Endothelial cell of umbilical vein (primary cell): ENCODE measurements at regions not wholly inside any gene's neighbourhood (a gene's known extent, or its start where the extent isn't known, plus 50 kb on each side); places are given as distances from the start of the nearest gene placed in this dataset.

ENCODE experiments used
- BruUV-seq: library from RNA; stranded (reverse); fragments of 400-500 nt; replicated peaks from 2 replicates; lab custom pipeline; 2021; lab: Mats Ljungman, UMichigan
- CTCF ChIA-PET: fragments of 300-600, 350-600 bp; sonication (Branson Sonifier 250); formaldehyde crosslinking; loops from one replicate; lab custom pipeline; 2021; ENCODE audit warnings: antibody characterized with exemption, inconsistent platforms; lab: Charles Lee
- POLR2A ChIA-PET: fragments of 300-600, 350-600 bp; sonication (Branson Sonifier 250); formaldehyde crosslinking; loops from one replicate; lab custom pipeline; 2021; ENCODE audit warnings: antibody characterized with exemption, inconsistent platforms; lab: Charles Lee
- DNase-seq: peaks from one replicate; pipeline ENCODE4 v3.0.0-alpha.2; 2011; ENCODE audit warnings: low read depth, low spot score
- FAIRE-seq: peaks from 2 replicates; lab custom pipeline; 2011; peaks lifted over from hg19 to GRCh38; lab: Jason Lieb, UNC
- H2AFZ ChIP-seq: 2 replicates; pipeline ENCODE4 v1.6.0; 2012; ENCODE audit warnings: low read depth, low read length, control low read depth, inconsistent platforms
- H3K27ac ChIP-seq: 2 replicates; pipeline ENCODE4 v1.5.1; 2011; ENCODE audit warnings: low read depth, mild to moderate bottlenecking, control low read depth, low read length, moderate library complexity; ENCODE audit not compliant: insufficient read depth
- H3K27me3 ChIP-seq, 2 experiments: 2 replicates each; pipeline versions ENCODE4 v1.6.0 to v1.6.1; 2011; ENCODE audit warnings: low read length in 2 of 2, mixed read lengths in 1 of 2; ENCODE audit not compliant: control insufficient read depth in 2 of 2, insufficient read depth in 2 of 2
- H3K36me3 ChIP-seq, 2 experiments: 2 replicates in 1 of 2; 3 replicates in 1 of 2; pipeline ENCODE4 v1.5.1; 2011; ENCODE audit warnings: low read length in 2 of 2, mild to moderate bottlenecking in 1 of 2, moderate library complexity in 1 of 2; ENCODE audit not compliant: control insufficient read depth in 2 of 2, insufficient read depth in 2 of 2; ENCODE audit errors: extremely low read depth in 1 of 2
- H3K4me1 ChIP-seq: 3 replicates; pipeline ENCODE4 v1.5.1; 2011; ENCODE audit warnings: mild to moderate bottlenecking, low read length; ENCODE audit not compliant: control insufficient read depth, insufficient read depth; ENCODE audit errors: extremely low read depth
- H3K4me2 ChIP-seq: 2 replicates; pipeline ENCODE4 v1.6.1; 2011; ENCODE audit warnings: low read length, control low read depth, mixed read lengths; ENCODE audit not compliant: insufficient read depth
- H3K4me3 ChIP-seq, 3 experiments: fragments of 200-600 bp in 1 of 3; sonication (generic), shearing (Covaris generic) in 1 of 3; replicated peaks in 1 of 3; 2 replicates each; pipeline ENCODE4 v1.5.1; 2011 to 2016; ENCODE audit warnings: control low read depth in 3 of 3, low read length in 3 of 3, mild to moderate bottlenecking in 2 of 3, inconsistent platforms in 1 of 3, low read depth in 1 of 3, moderate library complexity in 1 of 3; ENCODE audit not compliant: insufficient read depth in 1 of 3
- H3K79me2 ChIP-seq: 2 replicates; pipeline ENCODE4 v1.6.0; 2012; ENCODE audit warnings: low read length, inconsistent platforms; ENCODE audit not compliant: control insufficient read depth, insufficient read depth
- H3K9ac ChIP-seq: replicated peaks from 2 replicates; pipeline ENCODE3; 2011; ENCODE audit warnings: low read length, control low read depth; ENCODE audit not compliant: insufficient read depth; ENCODE audit errors: extremely low read depth
- H3K9me1 ChIP-seq: replicated peaks from 3 replicates; pipeline ENCODE4 v1.6.0; 2011; ENCODE audit warnings: mild to moderate bottlenecking, low read length; ENCODE audit not compliant: control insufficient read depth, insufficient read depth; ENCODE audit errors: extremely low read depth
- H3K9me3 ChIP-seq: replicated peaks from 2 replicates; pipeline ENCODE4 v1.5.1; 2012; ENCODE audit warnings: low read length, inconsistent platforms; ENCODE audit not compliant: control insufficient read depth, insufficient read depth
- H4K20me1 ChIP-seq: replicated peaks from 2 replicates; pipeline ENCODE3; 2011; ENCODE audit warnings: mild to moderate bottlenecking, low read length; ENCODE audit not compliant: control insufficient read depth, insufficient read depth; ENCODE audit errors: extremely low read depth
- EZH2 ChIP-seq: IDR thresholded peaks from 2 replicates; pipeline ENCODE4 v1.6.1; 2012; ENCODE audit warnings: borderline replicate concordance, low read depth, mild to moderate bottlenecking, moderate library complexity, low read length, inconsistent platforms; ENCODE audit not compliant: severe bottlenecking
- FOS ChIP-seq: IDR thresholded peaks from 2 replicates; pipeline ENCODE4 v1.6.1; 2011; ENCODE audit warnings: mild to moderate bottlenecking, low read length, moderate library complexity, borderline replicate concordance; ENCODE audit not compliant: insufficient read depth
- GATA2 ChIP-seq: IDR thresholded peaks from 2 replicates; pipeline ENCODE4 v1.7.0; 2011; ENCODE audit warnings: low read depth, mild to moderate bottlenecking, moderate library complexity, mixed read lengths, low read length; ENCODE audit not compliant: insufficient read length, insufficient read depth
- JUN ChIP-seq: IDR thresholded peaks from 2 replicates; pipeline ENCODE4 v1.6.1; 2011; ENCODE audit warnings: borderline replicate concordance, low read depth; ENCODE audit not compliant: insufficient read length, insufficient read depth
- MYC ChIP-seq: IDR thresholded peaks from one replicate; pipeline ENCODE4 v1.6.1; 2011; ENCODE audit warnings: mild to moderate bottlenecking, low read depth, low read length
- POLR2A ChIP-seq: IDR thresholded peaks from 2 replicates; pipeline ENCODE4 v1.6.1; 2012; ENCODE audit warnings: low read depth, mild to moderate bottlenecking, control low read depth, low read length
- POLR2AphosphoS5 ChIP-seq: IDR thresholded peaks from 2 replicates; pipeline ENCODE4 v1.6.1; 2012; ENCODE audit warnings: low read depth, mild to moderate bottlenecking, control low read depth, low read length, moderate library complexity; ENCODE audit not compliant: insufficient read depth
- dilution Hi-C: fragments of 300-500 bp; cut with MboI; formaldehyde crosslinking; loops from one replicate; pipeline ENCODE4 v1.15.0; 2019; ENCODE audit warnings: low sequenced_read_pairs; ENCODE audit not compliant: extremely low pct_ligation_motif_present
- intact Hi-C: fragments of 100-400 bp; cut with micrococcal nuclease; formaldehyde crosslinking; loops from one replicate; pipeline ENCODE4 v1.10.0; 2022
- TF ChIP-seq, protein P1 (sequence below): IDR thresholded peaks from 2 replicates; pipeline ENCODE4 v1.6.1; 2011; ENCODE audit not compliant: insufficient read depth, insufficient read length
- TF ChIP-seq, protein P2 (sequence below), 2 donors: IDR thresholded peaks; 1 replicate in 1 of 2; 2 replicates in 1 of 2; pipeline ENCODE4 v1.5.1; 2011; ENCODE audit warnings: low read length in 2 of 2, mild to moderate bottlenecking in 2 of 2, moderate library complexity in 2 of 2, control low read depth in 1 of 2, inconsistent platforms in 1 of 2, low read depth in 1 of 2; ENCODE audit not compliant: insufficient read depth in 1 of 2; ENCODE audit errors: extremely low read depth in 1 of 2

DNA sequence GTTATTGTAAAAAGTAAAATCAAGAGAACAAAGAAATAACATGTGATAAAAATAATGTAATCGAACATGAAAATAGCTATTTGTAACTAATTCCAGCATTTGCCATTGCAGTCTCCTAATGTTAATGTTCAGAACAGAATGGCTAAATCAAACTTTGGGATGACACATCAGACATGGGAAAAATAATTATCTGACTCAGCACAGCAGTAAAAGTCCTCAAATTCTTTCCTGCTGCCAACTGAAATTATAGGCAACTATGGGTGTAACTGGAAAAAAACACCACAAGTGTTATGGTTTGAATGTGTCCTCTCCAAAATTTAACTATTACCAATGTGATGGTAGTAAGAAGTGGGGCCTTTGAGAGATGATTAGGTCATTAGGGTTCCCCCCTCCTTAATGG is 446.7 kb downstream of the C3orf38 start:
- BruUV-seq: no TSS peak

DNA sequence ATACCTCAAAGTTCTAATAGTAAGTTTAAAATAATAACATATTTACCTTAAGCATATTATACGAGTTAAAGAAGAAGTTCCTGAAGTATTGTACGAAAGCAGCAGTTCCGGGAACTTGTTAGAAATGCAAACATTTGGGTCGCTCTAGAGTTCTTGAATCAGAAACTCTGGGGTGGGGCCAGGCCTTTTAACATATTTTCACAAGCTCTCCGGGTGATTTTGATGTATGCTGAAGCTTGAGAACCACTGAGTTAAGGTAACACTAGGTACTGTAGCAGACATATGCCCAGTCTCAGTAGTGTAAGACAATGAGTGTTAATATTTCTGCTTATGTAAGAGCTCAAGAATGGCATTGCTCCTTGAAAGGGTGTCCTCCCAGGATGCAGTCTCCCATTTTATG is 461.1 kb downstream of the C3orf38 start:
- Histone ChIP-seq H2AFZ (no peak overlapping the region), H3K36me3 (no peaks in the 10 kb centered on the region), H3K9ac (no peak overlapping the region), H4K20me1 (no peaks in the 10 kb centered on the region), H3K79me2 (no peaks in the 10 kb centered on the region), H3K4me1 (no peaks in the 10 kb centered on the region), H3K27me3 (no peaks in the 10 kb centered on the region), H3K27ac (no peak overlapping the region), H3K4me2 (no peak overlapping the region), H3K9me1 (no peaks in the 10 kb centered on the region), H3K4me3 (no peak overlapping the region), H3K9me3 (peaks cover 4% of the 10 kb centered on the region)
- dilution Hi-C loops: no loop called here
- BruUV-seq: no TSS peak
- ChIA-PET POLR2A (no interaction called here), CTCF (no interaction called here)
- DNase-seq (no peak), FAIRE-seq (no peak)
- TF ChIP-seq POLR2A (no peak), POLR2AphosphoS5 (no peak), GATA2 (no peak), FOS (no peak), MYC (no peak), JUN (no peak), EZH2 (no peak)
- TF ChIP-seq, protein P1, sequence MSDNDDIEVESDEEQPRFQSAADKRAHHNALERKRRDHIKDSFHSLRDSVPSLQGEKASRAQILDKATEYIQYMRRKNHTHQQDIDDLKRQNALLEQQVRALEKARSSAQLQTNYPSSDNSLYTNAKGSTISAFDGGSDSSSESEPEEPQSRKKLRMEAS: no peak
- TF ChIP-seq, protein P2, sequence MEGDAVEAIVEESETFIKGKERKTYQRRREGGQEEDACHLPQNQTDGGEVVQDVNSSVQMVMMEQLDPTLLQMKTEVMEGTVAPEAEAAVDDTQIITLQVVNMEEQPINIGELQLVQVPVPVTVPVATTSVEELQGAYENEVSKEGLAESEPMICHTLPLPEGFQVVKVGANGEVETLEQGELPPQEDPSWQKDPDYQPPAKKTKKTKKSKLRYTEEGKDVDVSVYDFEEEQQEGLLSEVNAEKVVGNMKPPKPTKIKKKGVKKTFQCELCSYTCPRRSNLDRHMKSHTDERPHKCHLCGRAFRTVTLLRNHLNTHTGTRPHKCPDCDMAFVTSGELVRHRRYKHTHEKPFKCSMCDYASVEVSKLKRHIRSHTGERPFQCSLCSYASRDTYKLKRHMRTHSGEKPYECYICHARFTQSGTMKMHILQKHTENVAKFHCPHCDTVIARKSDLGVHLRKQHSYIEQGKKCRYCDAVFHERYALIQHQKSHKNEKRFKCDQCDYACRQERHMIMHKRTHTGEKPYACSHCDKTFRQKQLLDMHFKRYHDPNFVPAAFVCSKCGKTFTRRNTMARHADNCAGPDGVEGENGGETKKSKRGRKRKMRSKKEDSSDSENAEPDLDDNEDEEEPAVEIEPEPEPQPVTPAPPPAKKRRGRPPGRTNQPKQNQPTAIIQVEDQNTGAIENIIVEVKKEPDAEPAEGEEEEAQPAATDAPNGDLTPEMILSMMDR (IDR thresholded peaks at IDR 0.05; ENCODE audit: extremely low read depth in 1 of 2, insufficient read depth in 1 of 2, low read depth in 1 of 2, low read length in 2 of 2): no peak
- intact Hi-C loops: no loop called here

More for the DNA sequence above, 446.7 kb downstream of the C3orf38 start:
- no peaks in the 10 kb centered on the region for H3K4me1 ChIP-seq
- no peaks in the 10 kb centered on the region for H3K27me3 ChIP-seq
- H3K36me3 ChIP-seq: no peaks in the 10 kb centered on the region
- H3K9me1 ChIP-seq: no peaks in the 10 kb centered on the region
- intact Hi-C loops (no loop called here), dilution Hi-C loops (no loop called here)
- H3K27ac ChIP-seq: no peak overlapping the region
- H3K9ac ChIP-seq: no peak overlapping the region
- no peaks in the 10 kb centered on the region for H4K20me1 ChIP-seq
- ChIA-PET POLR2A (no interaction called here), CTCF (no interaction called here)
- H3K4me2 ChIP-seq: no peak overlapping the region
- DNase-seq (no peak), FAIRE-seq (no peak)
- TF ChIP-seq POLR2A: no peak
- no peak for TF ChIP-seq JUN
- TF ChIP-seq POLR2AphosphoS5: no peak
- no peak for TF ChIP-seq MYC
- H2AFZ ChIP-seq: no peak overlapping the region
- H3K79me2 ChIP-seq: no peaks in the 10 kb centered on the region
- no peak overlapping the region for H3K4me3 ChIP-seq
- H3K9me3 ChIP-seq: no peaks in the 10 kb centered on the region
